HG03045 (cell line): ENCODE measurements at regions not wholly inside any gene's neighbourhood (a gene's known extent, or its start where the extent isn't known, plus 50 kb on each side); places are given as distances from the start of the nearest gene placed in this dataset.
"Not testable (repeated sequence)": the region's sequence is repeated elsewhere in the genome, so short reads cannot be mapped to it uniquely, and the experiment has no call there.

ENCODE experiments used
- ATAC-seq: cut with Tn5 transposase; IDR thresholded peaks from one replicate; pipeline ENCODE4 v1.9.1; 2021; ENCODE audit warnings: mild to moderate bottlenecking, moderate library complexity; ENCODE audit not compliant: unreplicated experiment

DNA sequence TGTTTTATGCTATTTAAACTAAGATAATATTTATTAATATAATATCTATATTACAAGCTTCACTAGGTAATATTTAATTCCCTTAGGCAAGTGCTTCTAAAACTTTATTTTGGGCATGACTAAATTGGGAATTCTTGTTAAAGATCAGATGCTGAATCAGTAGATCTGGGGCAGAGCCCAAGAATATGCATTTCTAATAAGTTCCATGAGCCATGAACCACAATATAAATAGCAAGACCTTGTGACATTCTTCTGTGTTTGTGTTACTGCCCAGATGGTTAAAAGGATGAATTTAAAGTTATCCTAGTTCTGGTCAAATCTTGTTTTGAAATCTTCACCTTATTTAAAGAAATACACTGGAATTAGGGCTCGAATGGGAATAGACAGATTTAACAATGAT is 258.4 kb upstream of the CACNA2D1 start:
- ATAC-seq, result no peak

DNA sequence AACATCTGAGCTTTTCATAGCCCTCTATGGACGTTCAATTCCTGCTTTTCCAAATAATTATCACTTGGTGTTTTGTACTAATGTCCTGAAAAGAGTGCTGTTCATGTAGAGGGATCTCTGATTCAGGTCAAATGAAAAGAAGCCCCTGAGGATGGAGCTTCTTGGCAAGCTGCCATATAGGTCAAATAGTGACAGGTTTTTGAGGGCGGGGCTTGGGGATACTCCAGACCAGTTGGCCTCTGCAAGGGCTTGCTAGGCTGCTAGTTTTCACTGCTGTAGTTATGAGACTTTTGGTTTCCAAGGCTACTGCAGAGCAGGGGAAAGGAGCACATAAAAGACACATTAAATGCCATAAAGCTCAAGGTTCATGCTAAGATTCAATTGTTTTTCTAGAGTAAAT is 257.2 kb upstream of the CACNA2D1 start:
- no peak for ATAC-seq

DNA sequence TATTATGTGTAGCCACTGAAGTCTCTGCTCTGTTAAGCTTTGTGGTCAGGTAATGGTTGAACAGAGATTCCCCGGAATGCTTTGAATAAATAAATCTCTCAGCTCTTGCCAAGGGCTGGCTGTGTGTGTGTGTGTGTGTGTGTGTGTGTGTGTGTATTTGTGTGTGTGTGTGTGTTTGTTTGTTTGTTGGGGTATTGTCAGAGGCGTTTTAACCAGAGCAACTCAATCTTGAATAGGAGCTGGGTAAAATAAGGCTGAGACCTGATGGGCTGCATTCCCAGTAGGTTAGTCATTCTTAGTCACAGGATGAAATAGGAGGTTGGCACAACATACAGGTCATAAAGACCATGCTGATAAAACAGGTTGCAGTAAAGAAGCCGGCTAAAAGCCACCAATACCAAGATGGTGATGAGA is 256.2 kb upstream of the CACNA2D1 start:
- no peak for ATAC-seq

DNA sequence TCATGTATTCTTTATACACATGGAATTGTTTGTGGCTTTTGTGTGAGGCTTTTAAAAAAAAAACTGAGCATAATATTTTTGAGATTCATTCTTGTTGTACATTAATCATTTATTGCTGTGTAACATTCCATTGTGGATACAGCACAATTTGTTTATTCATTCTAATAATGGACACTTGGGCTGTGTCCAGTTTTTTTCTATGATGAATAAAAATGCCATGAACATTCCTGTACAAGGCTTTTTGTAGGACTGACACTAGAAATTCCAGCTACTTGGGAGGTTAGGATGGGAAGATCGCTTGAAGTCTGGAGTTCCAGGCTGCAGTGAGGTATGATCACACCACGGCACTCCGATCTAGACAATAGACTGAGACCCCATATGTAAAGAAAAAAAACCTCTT is 254.3 kb upstream of the CACNA2D1 start:
- no peak for ATAC-seq

DNA sequence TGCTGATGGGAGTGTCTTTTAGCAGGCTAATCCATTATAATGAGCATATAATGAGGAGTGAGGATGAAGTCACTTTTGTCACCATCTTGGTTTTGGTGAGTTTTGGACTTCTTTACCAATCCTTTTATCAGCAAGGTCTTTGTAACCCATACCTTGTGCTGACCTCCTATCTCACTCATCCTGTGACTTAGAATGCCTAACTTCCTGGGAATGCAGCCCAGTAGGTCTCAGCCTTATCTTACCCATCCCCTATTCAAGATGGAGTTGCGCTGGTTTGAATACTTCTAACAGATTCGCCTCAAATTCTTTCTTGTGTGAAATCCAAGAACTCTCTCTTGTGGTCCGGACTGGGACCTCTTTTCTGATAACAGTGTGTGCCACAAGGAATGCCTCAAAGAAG is 253.1 kb upstream of the CACNA2D1 start:
- ATAC-seq, result no peak

DNA sequence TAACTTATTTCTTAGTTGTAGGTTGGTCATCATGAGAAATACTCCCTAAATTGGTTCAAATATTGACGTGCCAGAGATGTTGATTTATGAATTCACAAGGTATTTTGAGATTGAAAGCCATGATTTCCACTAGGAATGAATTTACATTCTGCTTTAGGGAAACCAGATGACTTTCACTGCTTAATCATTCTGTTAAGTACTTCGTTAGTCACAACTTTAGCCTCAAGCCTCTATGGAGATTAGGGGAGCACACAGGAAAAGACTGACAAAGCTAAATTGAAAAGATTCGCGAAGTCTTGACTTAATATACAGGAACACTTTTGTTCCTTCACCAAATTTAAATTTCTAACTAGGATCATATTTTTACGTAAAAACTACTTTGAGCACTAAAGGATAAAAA is 250.4 kb upstream of the CACNA2D1 start:
- ATAC-seq, result no peak

DNA sequence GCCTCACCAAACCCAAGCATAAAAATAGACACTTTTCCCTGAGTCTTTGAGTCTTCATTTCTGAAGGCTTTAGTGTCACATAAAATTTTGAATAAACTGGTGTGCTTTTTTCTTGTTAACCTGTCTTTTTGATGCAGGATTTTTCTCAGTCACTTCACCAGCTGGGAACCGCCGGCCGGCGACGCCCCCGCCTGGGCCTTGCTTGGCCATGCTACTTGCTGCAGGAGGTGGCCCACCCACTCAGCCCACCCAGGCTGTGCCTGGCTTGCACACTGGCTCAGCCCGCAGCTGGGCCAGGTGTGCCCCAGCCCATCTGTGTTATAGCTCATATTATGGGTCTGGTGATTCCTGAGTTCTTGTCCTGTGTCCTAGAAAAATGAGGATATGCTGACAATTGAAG is 247.4 kb upstream of the CACNA2D1 start:
- no peak for ATAC-seq

DNA sequence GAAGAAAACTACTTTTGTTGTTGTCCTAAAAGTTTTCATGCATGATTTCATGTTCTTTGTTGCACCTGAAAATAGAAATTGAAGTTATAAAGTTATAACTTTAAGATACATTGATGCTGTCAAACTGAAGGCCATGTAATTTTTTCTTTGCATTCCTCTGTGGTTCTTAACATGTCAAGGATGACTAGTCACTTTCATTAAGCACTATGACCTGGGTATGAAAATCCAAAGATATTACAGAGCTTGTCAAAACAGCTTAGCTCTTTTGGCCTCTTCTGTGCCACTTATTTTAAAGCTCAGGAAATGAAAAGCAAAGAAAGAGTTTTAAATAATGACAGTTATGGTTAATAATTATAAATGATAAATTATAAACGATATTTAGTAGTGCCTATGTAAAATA is 241.6 kb upstream of the CACNA2D1 start:
- ATAC-seq, result no peak

DNA sequence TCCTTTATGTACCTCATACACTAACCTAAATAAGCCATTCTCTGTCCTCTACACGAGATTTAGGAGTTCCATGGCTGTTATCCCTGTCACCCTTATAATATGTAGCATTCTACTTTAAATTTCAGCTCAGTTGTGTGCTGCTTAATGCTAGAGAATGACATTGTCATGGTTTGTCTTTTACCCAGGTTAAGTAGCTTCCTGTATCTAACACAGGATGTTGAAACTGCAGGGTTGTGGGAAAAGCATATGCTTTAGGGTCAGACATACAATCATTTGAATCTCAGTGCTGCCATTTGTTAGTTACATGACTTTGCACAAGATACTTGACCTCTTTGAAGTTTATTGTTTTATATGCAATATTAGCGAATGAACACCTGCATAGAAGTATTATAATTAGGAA is 235.1 kb upstream of the CACNA2D1 start:
- no peak for ATAC-seq

DNA sequence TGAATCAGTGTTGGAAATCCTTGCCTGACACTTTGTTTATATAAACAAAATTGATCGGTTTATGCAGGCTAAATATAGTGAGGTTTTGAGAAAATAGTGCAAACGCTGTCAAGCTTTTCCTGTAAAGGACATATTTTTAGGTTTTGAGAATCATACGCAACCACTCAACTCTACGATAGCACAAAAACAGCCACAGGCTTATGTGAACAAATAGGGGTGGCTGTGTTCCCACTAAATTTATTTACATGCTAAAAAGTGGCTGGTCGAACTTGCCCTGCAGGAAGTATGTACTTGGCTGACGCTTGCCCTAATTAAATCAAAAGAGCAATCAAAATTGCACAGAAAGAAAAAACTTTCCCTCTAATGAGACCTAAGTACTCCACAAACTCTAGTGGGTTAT is 234.7 kb upstream of the CACNA2D1 start:
- no peak for ATAC-seq

DNA sequence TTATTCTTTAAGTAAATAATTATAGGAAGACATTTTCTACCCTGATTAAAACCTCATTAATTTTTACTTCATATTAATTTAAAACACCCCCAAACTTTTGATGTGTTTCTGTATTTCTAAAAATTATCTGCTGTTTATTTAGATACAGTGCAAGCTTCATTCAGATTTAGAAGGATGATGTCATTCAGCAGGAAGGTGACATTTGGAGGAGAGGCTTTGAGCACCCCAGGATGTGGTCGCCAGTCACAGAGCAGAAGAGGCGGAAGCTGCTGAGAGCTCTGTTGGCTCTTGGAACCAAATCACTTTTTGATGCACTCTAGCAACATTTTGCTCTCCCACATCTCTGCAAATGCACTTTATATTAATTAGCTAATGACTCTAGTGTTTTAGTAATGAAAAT is 233.9 kb upstream of the CACNA2D1 start:
- ATAC-seq, result no peak

DNA sequence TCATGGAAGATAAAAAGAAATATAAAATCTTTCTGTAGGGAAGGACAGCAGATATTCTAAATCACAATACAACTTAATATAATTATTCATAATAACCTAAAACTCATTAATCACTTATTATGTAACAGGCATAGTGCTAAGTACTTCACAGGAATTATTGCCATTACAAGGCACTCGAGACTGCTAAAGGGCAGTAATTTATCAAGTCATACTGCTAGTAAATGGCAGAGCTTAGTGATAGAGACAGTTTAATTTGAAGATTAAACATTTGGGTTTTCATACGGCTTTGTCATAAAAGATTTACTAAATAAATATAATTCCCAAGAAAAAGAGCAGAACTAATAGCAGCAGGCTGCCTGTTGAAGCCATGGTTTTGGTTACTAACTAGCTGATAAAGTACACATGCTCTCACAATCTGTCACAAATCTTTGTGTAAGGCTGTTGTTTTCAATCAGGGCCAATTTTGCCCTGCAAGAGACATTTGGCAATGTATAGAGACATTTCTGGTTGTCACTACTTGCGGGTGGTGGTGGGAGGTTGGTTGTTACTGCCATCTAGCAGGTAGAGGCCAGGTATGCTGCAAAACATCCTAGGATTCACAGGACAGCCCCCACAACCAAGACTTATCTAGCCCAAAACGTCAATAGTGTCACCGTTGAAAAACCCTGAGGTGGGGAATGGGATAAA is 233.3 kb upstream of the CACNA2D1 start:
- no peak for ATAC-seq

DNA sequence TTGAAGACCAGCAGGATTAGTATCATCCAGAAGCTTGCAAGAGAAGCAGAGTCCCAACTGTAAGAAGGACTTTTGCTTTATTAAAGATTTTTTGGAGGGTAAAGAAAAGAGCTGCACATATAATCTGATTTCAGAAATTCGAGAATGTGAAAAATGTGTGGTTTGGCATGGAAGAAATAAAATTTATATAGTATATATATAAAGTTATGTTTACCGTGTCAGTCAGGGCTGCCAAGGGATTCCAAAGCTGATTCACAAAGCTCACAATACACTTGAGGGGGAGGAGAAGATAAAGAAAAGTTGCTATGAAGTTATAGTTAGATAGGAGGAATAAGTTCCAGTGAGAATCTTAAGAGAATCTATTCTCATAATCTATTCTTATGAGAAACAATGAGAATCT is 231.8 kb upstream of the CACNA2D1 start:
- ATAC-seq, result no peak

DNA sequence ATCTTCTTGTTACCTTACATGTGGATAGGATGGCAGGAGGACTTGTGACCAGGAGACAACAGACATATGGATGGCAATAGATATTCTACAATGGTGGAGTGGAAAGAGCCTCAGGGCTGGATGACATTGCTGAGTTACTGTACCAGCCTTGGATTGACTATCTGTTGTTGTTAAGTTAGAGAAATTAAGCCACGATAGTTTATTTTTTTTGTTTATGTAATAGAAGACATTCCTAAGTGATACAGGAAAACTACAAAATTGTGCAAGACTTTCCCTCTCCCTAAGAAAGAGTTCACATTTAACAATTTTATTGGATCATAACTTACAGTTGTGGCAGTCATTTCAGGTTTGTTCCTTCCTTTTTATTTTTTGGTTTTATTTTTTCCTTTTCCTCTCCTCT is 230.7 kb upstream of the CACNA2D1 start:
- no peak for ATAC-seq

DNA sequence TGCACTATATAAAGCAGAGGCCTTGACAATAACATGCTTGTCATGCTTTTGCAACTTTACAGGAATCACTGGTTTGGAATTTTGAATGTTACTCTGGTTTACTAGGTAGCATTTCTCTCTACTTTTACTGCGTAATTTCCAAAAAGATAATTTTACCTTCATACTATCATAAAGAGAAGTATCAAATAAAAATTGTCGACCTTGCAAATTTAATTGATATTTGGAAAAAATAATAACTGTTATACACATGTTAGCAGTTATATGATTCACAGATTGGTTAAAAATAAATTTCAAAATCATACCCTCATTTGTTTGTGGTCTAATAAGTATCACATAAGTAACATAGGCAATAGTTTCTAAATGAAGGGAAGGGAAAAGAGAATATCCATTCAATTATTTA is 228.5 kb upstream of the CACNA2D1 start:
- ATAC-seq, result no peak

DNA sequence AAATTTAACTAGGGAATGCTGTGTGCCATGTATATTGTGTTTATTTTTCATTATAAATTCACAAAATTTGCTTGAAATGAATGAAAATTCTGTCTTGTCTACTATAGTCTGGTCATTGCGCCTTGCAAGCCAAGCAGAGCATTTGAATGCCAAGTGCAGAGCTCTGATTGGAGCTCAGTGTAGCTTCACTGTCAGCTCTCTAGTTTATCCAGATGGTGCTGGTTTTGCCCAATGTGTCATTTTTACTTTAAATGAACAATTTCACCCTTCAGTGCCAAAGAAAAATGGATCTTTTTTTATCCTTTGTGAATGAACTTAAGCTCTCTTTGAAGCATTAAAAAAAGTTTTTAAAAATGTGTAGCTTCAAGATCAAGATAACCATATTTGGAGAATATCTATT is 225.6 kb upstream of the CACNA2D1 start:
- ATAC-seq, result no peak

DNA sequence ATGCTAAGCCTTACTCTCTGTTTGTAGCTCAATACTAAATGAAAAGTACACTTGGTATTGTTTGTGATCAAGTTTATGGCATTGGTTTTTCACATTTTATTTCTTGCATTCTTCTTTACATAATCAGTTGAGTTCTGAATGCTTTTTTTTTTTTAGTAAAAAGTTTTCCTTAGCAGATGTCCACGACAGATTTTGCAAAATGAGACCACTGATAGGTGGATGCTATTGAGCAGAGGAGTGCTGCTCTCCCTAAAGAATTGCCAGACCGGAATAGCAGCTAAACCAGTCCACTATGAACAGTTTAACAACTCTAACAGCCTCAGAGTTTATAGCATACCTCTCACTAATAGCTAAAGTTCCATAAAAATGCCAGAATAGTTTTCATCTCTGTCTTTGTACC is 225.1 kb upstream of the CACNA2D1 start:
- ATAC-seq, result no peak

DNA sequence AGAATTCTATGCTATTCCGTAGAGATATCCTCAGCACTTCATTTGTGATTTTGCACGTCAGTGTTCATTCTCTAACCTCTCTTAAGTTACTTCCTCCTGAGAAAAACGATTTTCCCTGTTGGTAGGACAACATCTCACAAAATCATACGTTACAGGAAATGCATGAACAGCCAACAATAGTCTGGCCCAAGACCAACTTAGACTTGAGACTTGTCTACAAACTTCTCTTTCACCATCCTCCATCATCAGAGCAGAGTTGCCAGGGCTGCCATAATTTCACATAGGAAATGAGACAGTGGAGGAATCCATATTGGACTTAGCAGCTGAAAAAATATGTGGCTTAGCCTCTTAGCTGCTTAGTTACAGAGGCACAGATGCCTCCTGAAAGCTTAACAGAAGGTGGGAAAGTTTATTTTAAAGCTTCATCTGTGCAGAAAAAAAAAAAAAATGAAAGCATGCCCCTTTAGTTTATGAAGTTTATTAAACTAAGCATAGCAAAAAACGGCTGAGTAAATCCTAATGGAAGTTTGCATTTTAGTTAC is 222.5 kb upstream of the CACNA2D1 start:
- ATAC-seq, result no peak

DNA sequence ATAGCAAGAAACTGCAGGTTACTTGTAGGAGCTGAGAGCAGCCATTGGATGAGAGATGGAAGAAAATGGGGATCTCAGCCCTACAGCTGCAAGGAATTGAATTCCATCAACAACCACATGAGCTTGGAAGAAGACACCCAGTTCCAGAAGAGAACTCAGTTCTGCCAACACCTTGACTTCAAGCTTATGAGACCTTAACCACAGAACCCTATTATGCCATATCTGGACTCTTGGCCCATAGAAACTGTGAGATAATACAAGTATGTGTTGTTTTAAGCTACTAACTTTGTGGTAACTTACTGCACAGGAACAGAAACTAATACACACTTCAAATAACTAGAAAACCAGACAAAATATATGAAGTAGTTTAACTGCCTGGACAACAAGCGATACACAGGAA is 212.4 kb upstream of the CACNA2D1 start:
- ATAC-seq, result no peak

DNA sequence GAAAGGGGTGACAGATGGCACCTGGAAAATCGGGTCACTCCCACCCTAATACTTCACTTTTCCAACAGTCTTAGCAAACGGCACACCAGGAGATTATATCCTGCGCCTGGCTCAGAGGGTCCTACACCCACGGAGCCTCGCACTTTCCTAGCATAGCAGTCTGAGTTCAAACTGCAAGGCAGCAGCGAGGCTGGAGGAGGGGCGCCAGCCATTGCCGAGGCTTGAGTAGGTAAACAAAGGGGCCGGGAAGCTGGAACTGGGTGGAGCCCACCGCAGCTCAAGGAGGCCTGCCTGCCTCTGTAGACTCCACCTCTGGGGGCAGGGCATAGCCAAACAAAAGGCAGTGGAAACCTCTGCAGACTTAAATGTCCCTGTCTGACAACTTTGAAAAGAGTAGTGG is 206.5 kb upstream of the CACNA2D1 start:
- ATAC-seq, result not testable (repeated sequence)

DNA sequence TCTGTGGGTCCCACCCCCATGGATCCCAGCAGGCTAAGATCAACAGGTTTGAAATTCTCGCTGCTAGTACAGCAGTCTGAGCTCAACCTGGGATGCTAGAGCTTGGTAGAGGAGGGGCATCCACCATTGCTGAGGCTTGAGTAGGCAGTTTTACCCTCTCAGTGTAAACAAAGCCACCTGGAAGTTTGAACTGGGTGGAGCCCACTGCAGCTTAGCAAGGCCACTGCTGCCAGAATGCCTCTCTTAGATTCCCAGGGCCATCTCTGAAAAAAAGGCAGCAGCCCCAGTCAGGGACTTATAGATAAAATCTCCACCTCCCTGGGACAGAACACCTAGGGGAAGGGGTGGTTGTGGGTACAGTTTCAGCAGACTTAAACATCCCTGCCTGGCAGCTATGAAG is 190.0 kb upstream of the CACNA2D1 start:
- no peak for ATAC-seq

DNA sequence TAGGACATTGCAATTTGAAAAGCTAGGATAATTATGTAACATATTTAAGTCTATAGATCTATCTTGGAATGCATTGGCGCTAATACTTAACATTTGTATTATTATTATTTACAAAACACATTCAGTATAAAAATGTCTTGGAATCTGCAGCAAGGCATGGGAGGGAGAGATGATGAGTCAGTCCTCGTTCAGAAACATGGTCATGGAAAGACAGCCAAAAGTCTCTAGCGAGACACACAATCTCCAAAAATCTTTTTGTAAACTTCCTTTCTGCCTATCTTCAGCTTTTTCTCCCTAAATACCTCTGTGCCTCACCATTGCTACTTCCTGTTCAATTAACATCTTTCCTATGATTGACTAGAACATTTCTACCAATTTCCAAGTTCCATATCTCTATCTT is 188.4 kb upstream of the CACNA2D1 start:
- ATAC-seq, result no peak

DNA sequence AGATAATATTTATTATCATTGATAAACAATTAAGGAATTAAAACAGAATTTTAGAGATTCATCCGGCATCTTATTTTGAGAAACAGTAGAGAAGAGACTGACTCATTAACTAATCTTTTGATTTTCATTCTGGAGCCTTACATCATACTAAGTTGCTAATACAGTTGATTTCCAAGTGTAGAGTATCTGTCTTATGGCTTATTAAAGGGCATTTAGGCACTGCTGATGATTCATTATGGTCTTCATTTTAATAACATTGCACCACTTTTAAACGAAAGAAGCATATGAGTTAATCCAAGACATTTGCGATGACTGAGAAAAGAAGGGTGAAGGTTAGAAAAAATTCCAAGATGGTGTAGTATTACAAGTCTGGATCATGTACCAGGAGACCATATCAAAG is 186.0 kb upstream of the CACNA2D1 start:
- no peak for ATAC-seq
